C4-2B (cell line): ENCODE measurements at regions not wholly inside any gene's neighbourhood (a gene's known extent, or its start where the extent isn't known, plus 50 kb on each side); places are given as distances from the start of the nearest gene placed in this dataset.

ENCODE experiments used
- H3K27ac ChIP-seq: fragments of 450-650 bp; 2 replicates; pipeline ENCODE4 v1.5.1; 2017
- ZFX ChIP-seq: fragments of 450-650 bp; IDR thresholded peaks from 2 replicates; pipeline ENCODE4 v1.6.1; 2017
- TF ChIP-seq, protein P1 (sequence below): fragments of 450-650 bp; conservative IDR thresholded peaks from 2 replicates; pipeline ENCODE4 v1.5.1; 2017; ENCODE audit warnings: mild to moderate bottlenecking

DNA sequence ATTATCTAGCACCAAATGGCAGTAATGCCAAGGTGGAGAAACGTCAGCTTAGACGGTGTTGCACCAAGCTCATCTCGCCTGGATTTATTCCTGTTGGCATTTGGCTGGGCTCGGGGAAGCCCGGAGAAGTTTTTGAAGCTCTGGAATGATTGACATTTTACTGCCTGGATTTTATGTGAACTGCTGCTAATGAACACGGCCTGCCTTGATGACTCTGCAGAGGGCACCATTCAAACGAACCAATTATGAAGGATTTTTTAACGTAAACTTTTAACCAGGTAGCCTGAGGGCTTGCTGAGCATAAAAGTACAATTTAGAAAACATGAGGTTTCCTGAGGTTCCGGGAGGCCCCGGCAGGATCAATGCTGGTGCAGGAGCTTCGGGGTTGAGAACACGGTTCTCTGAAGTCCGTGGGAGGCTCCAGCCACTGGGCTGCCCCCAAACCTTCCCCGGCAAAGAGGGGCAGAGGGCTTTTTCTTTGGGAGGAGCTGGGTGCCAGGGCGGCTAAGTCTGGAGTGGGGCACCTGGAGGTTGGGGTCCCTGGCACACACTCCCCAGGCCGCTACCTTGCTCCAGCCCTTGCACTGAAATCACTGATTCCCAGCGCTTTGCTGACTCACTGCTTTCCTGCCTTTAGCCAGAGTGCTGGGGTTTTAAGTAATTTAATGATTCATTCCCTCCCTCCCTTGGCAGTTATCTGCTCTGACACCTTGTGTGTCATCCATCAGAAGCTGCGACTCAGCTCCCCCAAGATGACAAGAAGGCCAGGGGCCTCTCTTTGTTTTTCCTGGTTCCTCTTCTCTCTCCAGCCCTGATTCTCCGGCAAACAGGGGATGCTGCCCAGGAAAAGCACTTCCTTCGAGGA lies 161.2 kb upstream of the IRX3 start:
- no peak overlapping the region for H3K27ac ChIP-seq
- TF ChIP-seq, protein P1, sequence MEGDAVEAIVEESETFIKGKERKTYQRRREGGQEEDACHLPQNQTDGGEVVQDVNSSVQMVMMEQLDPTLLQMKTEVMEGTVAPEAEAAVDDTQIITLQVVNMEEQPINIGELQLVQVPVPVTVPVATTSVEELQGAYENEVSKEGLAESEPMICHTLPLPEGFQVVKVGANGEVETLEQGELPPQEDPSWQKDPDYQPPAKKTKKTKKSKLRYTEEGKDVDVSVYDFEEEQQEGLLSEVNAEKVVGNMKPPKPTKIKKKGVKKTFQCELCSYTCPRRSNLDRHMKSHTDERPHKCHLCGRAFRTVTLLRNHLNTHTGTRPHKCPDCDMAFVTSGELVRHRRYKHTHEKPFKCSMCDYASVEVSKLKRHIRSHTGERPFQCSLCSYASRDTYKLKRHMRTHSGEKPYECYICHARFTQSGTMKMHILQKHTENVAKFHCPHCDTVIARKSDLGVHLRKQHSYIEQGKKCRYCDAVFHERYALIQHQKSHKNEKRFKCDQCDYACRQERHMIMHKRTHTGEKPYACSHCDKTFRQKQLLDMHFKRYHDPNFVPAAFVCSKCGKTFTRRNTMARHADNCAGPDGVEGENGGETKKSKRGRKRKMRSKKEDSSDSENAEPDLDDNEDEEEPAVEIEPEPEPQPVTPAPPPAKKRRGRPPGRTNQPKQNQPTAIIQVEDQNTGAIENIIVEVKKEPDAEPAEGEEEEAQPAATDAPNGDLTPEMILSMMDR = no peak
- no peak for TF ChIP-seq ZFX

DNA sequence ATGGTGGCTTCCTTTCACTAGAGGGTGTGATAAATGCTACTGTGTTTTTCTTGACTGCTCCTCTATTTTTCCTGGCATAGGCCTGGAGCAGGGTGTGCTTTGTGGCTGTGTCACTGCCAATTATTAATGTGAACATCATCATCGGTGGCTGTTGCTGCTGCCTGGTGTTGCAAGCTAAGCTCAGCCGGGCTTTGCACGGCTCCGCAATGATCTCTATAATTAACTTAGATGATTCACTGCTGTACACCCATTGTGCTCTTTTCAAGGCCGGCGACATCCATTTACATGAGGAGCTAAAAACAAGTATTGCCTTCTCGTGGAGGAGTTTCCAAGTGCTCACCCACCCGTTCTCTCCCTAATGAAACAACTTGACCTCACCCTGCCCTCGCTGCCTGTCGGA lies 160.1 kb upstream of the IRX3 start:
- no peak overlapping the region for H3K27ac ChIP-seq
- TF ChIP-seq ZFX = no peak
- TF ChIP-seq, protein P1 = no peak

DNA sequence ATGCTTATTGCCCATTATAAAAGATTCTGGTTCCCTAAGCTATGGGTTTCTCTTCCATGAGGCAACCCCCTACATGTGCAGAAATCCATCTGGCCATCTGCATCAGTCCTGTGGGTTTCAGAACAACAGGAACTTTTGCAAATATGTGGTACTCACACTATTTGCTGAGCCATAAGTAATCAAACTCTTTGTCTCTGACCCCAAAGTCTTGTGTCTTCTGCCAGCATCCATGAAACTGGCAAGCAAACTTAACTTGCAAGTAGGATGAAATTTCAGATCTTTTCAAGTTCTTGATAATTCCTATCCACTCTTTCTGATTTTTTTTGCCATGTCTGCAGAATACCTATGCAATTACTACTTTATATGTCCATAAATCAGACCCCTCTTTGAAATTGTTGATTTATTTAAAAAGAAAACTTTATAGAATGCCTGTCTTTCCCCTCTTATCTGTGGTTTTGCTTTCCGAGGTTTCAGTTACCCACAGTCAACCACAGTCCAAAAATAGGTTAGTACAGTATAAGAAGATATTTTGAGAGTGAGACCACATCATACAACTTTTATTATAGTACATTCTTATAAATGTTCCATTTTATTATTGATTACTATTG lies 158.4 kb upstream of the IRX3 start:
- TF ChIP-seq ZFX = no peak
- TF ChIP-seq, protein P1 = no peak
- H3K27ac ChIP-seq = no peak overlapping the region

DNA sequence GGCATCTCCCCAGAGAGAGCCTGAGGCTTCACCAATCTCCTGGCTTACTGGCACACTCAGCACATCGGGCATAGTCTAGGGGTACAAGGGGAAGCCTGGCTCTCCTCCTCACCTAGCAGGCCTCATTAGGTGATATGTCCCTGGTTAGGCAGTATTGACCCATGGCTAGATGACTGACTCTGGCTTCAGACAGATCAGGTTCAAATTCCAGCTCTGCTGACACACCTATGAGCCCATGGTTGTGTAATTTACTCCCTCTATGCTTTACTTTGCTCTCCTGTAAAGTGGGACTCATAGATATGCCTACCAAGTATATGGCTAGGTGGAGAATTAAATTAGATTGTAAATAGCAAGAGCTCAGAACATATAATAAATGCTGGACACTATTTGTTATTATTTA lies 157.3 kb upstream of the IRX3 start:
- H3K27ac ChIP-seq = no peak overlapping the region
- TF ChIP-seq, protein P1 = no peak

DNA sequence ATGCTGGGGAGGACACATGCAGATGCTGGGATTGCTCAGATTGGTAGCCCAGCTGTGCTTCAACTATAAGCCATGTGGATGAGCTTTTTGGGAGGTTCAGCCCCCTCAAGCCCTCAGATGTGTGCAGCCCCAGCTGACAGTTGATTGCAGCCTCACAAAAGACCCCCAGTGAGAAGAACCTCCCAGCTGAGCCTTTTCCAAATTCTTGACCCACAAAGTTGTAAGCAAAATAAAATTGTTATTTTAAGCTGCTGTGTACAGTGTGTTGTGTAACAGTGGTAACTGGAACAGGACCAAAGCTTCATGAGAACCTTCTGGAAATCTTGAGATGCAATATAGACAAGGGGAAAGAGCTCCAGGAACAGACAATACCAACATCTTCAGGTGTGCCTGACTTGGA lies 156.8 kb upstream of the IRX3 start:
- no peak overlapping the region for H3K27ac ChIP-seq
- TF ChIP-seq ZFX = no peak
- TF ChIP-seq, protein P1 = no peak

DNA sequence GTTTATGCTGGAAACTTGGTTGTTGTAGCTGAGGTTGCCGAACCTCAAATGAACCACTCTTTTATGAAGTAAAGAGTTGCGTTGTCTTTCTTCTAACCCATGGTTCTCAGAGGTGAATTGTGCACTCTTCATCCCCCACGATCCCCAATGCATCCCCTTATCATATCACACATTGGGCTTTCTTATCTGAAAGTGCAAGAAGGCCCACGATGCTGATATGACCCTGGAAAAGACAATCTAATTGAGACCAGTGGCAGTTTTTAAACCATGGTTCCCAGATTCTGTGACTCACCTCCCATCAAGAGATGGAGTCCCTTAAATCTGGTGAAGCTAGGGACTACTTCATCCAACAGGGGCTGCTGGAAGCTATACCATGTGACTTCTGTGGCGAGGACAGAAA lies 156.3 kb upstream of the IRX3 start:
- H3K27ac ChIP-seq = no peak overlapping the region
- no peak for TF ChIP-seq ZFX
- TF ChIP-seq, protein P1 = no peak

DNA sequence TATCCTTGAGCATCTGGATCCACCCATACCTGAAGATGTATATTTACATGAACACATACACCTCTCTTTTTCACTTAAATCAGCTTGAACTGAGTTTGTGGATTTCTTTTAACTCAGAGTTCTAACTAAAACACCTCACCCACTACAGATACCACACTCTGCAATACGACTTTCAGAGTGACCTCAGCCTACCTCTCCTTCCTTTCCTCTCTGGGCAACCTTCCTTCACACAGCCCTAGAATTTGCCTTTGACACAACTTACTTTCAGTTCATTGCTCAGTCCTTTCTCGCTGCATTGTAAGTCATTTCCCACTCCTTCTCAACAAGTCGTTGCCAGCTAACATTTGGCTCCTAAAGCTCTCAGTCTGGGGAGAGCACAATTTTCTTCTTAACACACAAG lies 151.9 kb upstream of the IRX3 start:
- TF ChIP-seq, protein P1 = no peak
- no peak for TF ChIP-seq ZFX
- H3K27ac ChIP-seq = no peak overlapping the region
